Fibroblast of lung (primary cell): ENCODE measurements at regions not wholly inside any gene's neighbourhood (a gene's known extent, or its start where the extent isn't known, plus 50 kb on each side); places are given as distances from the start of the nearest gene placed in this dataset.

ENCODE experiments used
- DNase-seq, 2 donors: peaks; one replicate each; pipeline versions ENCODE4 v3.0.0 to v3.0.0-alpha.2; 2010; ENCODE audit warnings: low read depth in 2 of 2
- H2AFZ ChIP-seq: 2 replicates; pipeline ENCODE4 v1.5.1; 2012; ENCODE audit warnings: low read length, control low read depth, inconsistent platforms
- H3K27ac ChIP-seq: 2 replicates; pipeline ENCODE4 v1.5.1; 2011; ENCODE audit warnings: low read length, control low read depth; ENCODE audit not compliant: insufficient read depth
- H3K27me3 ChIP-seq: 2 replicates; pipeline ENCODE4 v1.5.1; 2011; ENCODE audit warnings: mild to moderate bottlenecking, low read length; ENCODE audit not compliant: control insufficient read depth, insufficient read depth
- H3K36me3 ChIP-seq: 2 replicates; pipeline ENCODE4 v1.5.1; 2011; ENCODE audit warnings: low read length; ENCODE audit not compliant: control insufficient read depth, insufficient read depth
- H3K4me1 ChIP-seq: 2 replicates; pipeline ENCODE4 v1.5.1; 2011; ENCODE audit warnings: low read length; ENCODE audit not compliant: control insufficient read depth, insufficient read depth; ENCODE audit errors: extremely low read depth
- H3K4me2 ChIP-seq: 2 replicates; pipeline ENCODE4 v1.5.1; 2011; ENCODE audit warnings: low read length, control low read depth; ENCODE audit not compliant: insufficient read depth; ENCODE audit errors: extremely low read depth
- H3K4me3 ChIP-seq, 4 experiments: fragments of 200-600 bp in 1 of 4; sonication (generic) in 1 of 4; replicated peaks in 1 of 4; 2 replicates each; pipeline ENCODE4 v1.5.1; 2011 to 2016; ENCODE audit warnings: low read length in 4 of 4, low read depth in 3 of 4, mild to moderate bottlenecking in 3 of 4, control low read depth in 2 of 4, inconsistent platforms in 1 of 4, mixed read lengths in 1 of 4; ENCODE audit not compliant: insufficient read depth in 1 of 4; ENCODE audit errors: control extremely low read depth in 1 of 4
- H3K79me2 ChIP-seq: 2 replicates; pipeline ENCODE4 v1.5.1; 2012; ENCODE audit warnings: mild to moderate bottlenecking, low read length, inconsistent platforms; ENCODE audit not compliant: control insufficient read depth, insufficient read depth
- H3K9ac ChIP-seq: 2 replicates; pipeline ENCODE4 v1.5.1; 2011; ENCODE audit warnings: mild to moderate bottlenecking, low read length, control low read depth; ENCODE audit not compliant: insufficient read depth
- H3K9me3 ChIP-seq: 2 replicates; pipeline ENCODE4 v1.5.1; 2012; ENCODE audit warnings: low read depth, low read length; ENCODE audit not compliant: control insufficient read depth, insufficient read depth
- H4K20me1 ChIP-seq: 2 replicates; pipeline ENCODE4 v1.5.1; 2011; ENCODE audit warnings: low read length; ENCODE audit not compliant: control insufficient read depth, insufficient read depth; ENCODE audit errors: extremely low read depth
- CTCF ChIP-seq, 2 donors: IDR thresholded peaks in 1 of 2; conservative IDR thresholded peaks in 1 of 2; 1 replicate in 1 of 2; 2 replicates in 1 of 2; pipeline ENCODE4 v1.5.1; 2011 to 2012; ENCODE audit warnings: low read length in 2 of 2, control low read depth in 1 of 2, inconsistent platforms in 1 of 2, low read depth in 1 of 2, mild to moderate bottlenecking in 1 of 2
- EZH2 ChIP-seq: IDR thresholded peaks from 2 replicates; pipeline ENCODE4 v1.5.1; 2012; ENCODE audit warnings: low read length, control low read depth, mild to moderate bottlenecking; ENCODE audit errors: missing control alignments

- Histone ChIP-seq H3K27me3 (no peaks in the 10 kb centered on the region), H3K4me3 (no peak overlapping the region), H3K79me2 (no peaks in the 10 kb centered on the region), H3K27ac (no peak overlapping the region), H4K20me1 (no peaks in the 10 kb centered on the region), H2AFZ (no peak overlapping the region), H3K4me2 (no peak overlapping the region), H3K4me1 (no peaks in the 10 kb centered on the region), H3K9me3 (no peaks in the 10 kb centered on the region), H3K36me3 (no peaks in the 10 kb centered on the region), H3K9ac (no peak overlapping the region)
- TF ChIP-seq CTCF (conservative IDR thresholded peaks at IDR 0.05 in 1 of 2, IDR thresholded peaks at IDR 0.05 in 1 of 2; ENCODE audit: low read depth in 1 of 2, low read length in 2 of 2) (no peak), EZH2 (no peak)
- DNase-seq = no peak
These were observed 131.3 kb downstream of the FAM43A start for GRCh38 chr3:194816748-194817591.

GRCh38 chr3:194817592-194817930 lies 131.9 kb downstream of the FAM43A start:
- no peak for TF ChIP-seq CTCF (conservative IDR thresholded peaks at IDR 0.05 in 1 of 2, IDR thresholded peaks at IDR 0.05 in 1 of 2; ENCODE audit: low read depth in 1 of 2, low read length in 2 of 2)
- TF ChIP-seq EZH2 = no peak
- Histone ChIP-seq H3K79me2 (no peaks in the 10 kb centered on the region), H3K9ac (no peak overlapping the region), H3K9me3 (no peaks in the 10 kb centered on the region), H3K4me3 (no peak overlapping the region), H4K20me1 (no peaks in the 10 kb centered on the region), H3K4me1 (no peaks in the 10 kb centered on the region), H3K27ac (no peak overlapping the region), H3K4me2 (no peak overlapping the region), H3K27me3 (no peaks in the 10 kb centered on the region), H3K36me3 (no peaks in the 10 kb centered on the region), H2AFZ (no peak overlapping the region)
- DNase-seq = no peak

GRCh38 chr3:194817936-194818335 lies 132.3 kb downstream of the FAM43A start:
- H3K27me3 ChIP-seq = no peaks in the 10 kb centered on the region
- H3K4me2 ChIP-seq = no peak overlapping the region
- H3K79me2 ChIP-seq = no peaks in the 10 kb centered on the region
- no peaks in the 10 kb centered on the region for H3K9me3 ChIP-seq
- no peak overlapping the region for H2AFZ ChIP-seq
- H3K4me1 ChIP-seq = no peaks in the 10 kb centered on the region
- no peaks in the 10 kb centered on the region for H3K36me3 ChIP-seq
- no peak overlapping the region for H3K4me3 ChIP-seq
- no peak for DNase-seq
- no peak overlapping the region for H3K9ac ChIP-seq
- no peaks in the 10 kb centered on the region for H4K20me1 ChIP-seq
- TF ChIP-seq EZH2 = no peak
- TF ChIP-seq CTCF (conservative IDR thresholded peaks at IDR 0.05 in 1 of 2, IDR thresholded peaks at IDR 0.05 in 1 of 2; ENCODE audit: low read depth in 1 of 2, low read length in 2 of 2) = no peak
- no peak overlapping the region for H3K27ac ChIP-seq
